ENCODE measurements at regions not wholly inside any gene's neighbourhood (a gene's known extent, or its start where the extent isn't known, plus 50 kb on each side); places are given as distances from the start of the nearest gene placed in this dataset.
"Not testable (repeated sequence)": the region's sequence is repeated elsewhere in the genome, so short reads cannot be mapped to it uniquely, and the experiment has no call there.

GRCh38 chr1:166302989-166303758 lies 136.4 kb upstream of the FAM78B start:
- in situ Hi-C loops (cut with HindIII; ENCODE audit: low pct_ligation_motif_present, low pct_unique_long_range_greater_than_20kb, low sequenced_read_pairs) = no loop called here
- DNase-seq = no peak

GRCh38 chr1:166304131-166304530 lies 137.3 kb upstream of the FAM78B start:
- no peak for DNase-seq
- in situ Hi-C loops (cut with HindIII; ENCODE audit: low pct_ligation_motif_present, low pct_unique_long_range_greater_than_20kb, low sequenced_read_pairs) = no loop called here

- DNase-seq = no peak
- in situ Hi-C loops (cut with HindIII; ENCODE audit: low pct_ligation_motif_present, low pct_unique_long_range_greater_than_20kb, low sequenced_read_pairs) = no loop called here
Measured at GRCh38 chr1:166305371-166305770, 138.6 kb upstream of the FAM78B start.

GRCh38 chr1:166307261-166308188 lies 140.7 kb upstream of the FAM78B start:
- DNase-seq = no peak
- in situ Hi-C loops (cut with HindIII; ENCODE audit: low pct_ligation_motif_present, low pct_unique_long_range_greater_than_20kb, low sequenced_read_pairs) = no loop called here

GRCh38 chr1:166316306-166316705 lies 149.5 kb upstream of the FAM78B start:
- DNase-seq; in situ Hi-C loops (cut with HindIII; ENCODE audit: low pct_ligation_motif_present, low pct_unique_long_range_greater_than_20kb, low sequenced_read_pairs): not testable (repeated sequence)

GRCh38 chr1:166322470-166322869 lies 155.7 kb upstream of the FAM78B start:
- in situ Hi-C loops (cut with HindIII; ENCODE audit: low pct_ligation_motif_present, low pct_unique_long_range_greater_than_20kb, low sequenced_read_pairs) = no loop called here
- DNase-seq = no peak

GRCh38 chr1:166327886-166328285 lies 161.1 kb upstream of the FAM78B start:
- in situ Hi-C loops (cut with HindIII; ENCODE audit: low pct_ligation_motif_present, low pct_unique_long_range_greater_than_20kb, low sequenced_read_pairs) = no loop called here
- DNase-seq = no peak

GRCh38 chr1:166328956-166329355 lies 162.2 kb upstream of the FAM78B start:
- in situ Hi-C loops (cut with HindIII; ENCODE audit: low pct_ligation_motif_present, low pct_unique_long_range_greater_than_20kb, low sequenced_read_pairs) = no loop called here
- no peak for DNase-seq

- in situ Hi-C loops (cut with HindIII; ENCODE audit: low pct_ligation_motif_present, low pct_unique_long_range_greater_than_20kb, low sequenced_read_pairs) = no loop called here
- DNase-seq = no peak
Measured at GRCh38 chr1:166330096-166330495, 163.3 kb upstream of the FAM78B start.

- no peak for DNase-seq
- in situ Hi-C loops (cut with HindIII; ENCODE audit: low pct_ligation_motif_present, low pct_unique_long_range_greater_than_20kb, low sequenced_read_pairs) = no loop called here
Measured at GRCh38 chr1:166338105-166338504, 171.3 kb upstream of the FAM78B start.

- in situ Hi-C loops (cut with HindIII; ENCODE audit: low pct_ligation_motif_present, low pct_unique_long_range_greater_than_20kb, low sequenced_read_pairs) = no loop called here
- no peak for DNase-seq
Measured at GRCh38 chr1:166340709-166341108, 173.9 kb upstream of the FAM78B start.

GRCh38 chr1:166343276-166343675 lies 176.5 kb upstream of the FAM78B start:
- no peak for DNase-seq
- in situ Hi-C loops (cut with HindIII; ENCODE audit: low pct_ligation_motif_present, low pct_unique_long_range_greater_than_20kb, low sequenced_read_pairs) = no loop called here

GRCh38 chr1:166350490-166350889 lies 183.7 kb upstream of the FAM78B start:
- in situ Hi-C loops (cut with HindIII; ENCODE audit: low pct_ligation_motif_present, low pct_unique_long_range_greater_than_20kb, low sequenced_read_pairs) = no loop called here
- no peak for DNase-seq

GRCh38 chr1:166351676-166352075 lies 184.9 kb upstream of the FAM78B start:
- no peak for DNase-seq
- in situ Hi-C loops (cut with HindIII; ENCODE audit: low pct_ligation_motif_present, low pct_unique_long_range_greater_than_20kb, low sequenced_read_pairs) = no loop called here

- in situ Hi-C loops (cut with HindIII; ENCODE audit: low pct_ligation_motif_present, low pct_unique_long_range_greater_than_20kb, low sequenced_read_pairs) = no loop called here
- no peak for DNase-seq
Measured at GRCh38 chr1:166353213-166353612, 186.4 kb upstream of the FAM78B start.

- DNase-seq = no peak
- in situ Hi-C loops (cut with HindIII; ENCODE audit: low pct_ligation_motif_present, low pct_unique_long_range_greater_than_20kb, low sequenced_read_pairs) = no loop called here
Measured at GRCh38 chr1:166354406-166354805, 187.6 kb upstream of the FAM78B start.

- in situ Hi-C loops (cut with HindIII; ENCODE audit: low pct_ligation_motif_present, low pct_unique_long_range_greater_than_20kb, low sequenced_read_pairs) = no loop called here
- DNase-seq = no peak
Measured at GRCh38 chr1:166365081-166365480, 198.3 kb upstream of the FAM78B start.

- in situ Hi-C loops (cut with HindIII; ENCODE audit: low pct_ligation_motif_present, low pct_unique_long_range_greater_than_20kb, low sequenced_read_pairs) = no loop called here
- DNase-seq = no peak
Measured at GRCh38 chr1:166368030-166368429, 201.2 kb upstream of the FAM78B start.

GRCh38 chr1:166377896-166378295 lies 211.1 kb upstream of the FAM78B start:
- DNase-seq = no peak
- in situ Hi-C loops (cut with HindIII; ENCODE audit: low pct_ligation_motif_present, low pct_unique_long_range_greater_than_20kb, low sequenced_read_pairs) = no loop called here

- no peak for DNase-seq
- in situ Hi-C loops (cut with HindIII; ENCODE audit: low pct_ligation_motif_present, low pct_unique_long_range_greater_than_20kb, low sequenced_read_pairs) = no loop called here
Measured at GRCh38 chr1:166378805-166379204, 212.0 kb upstream of the FAM78B start.

All from ACHN (cell line).